H9 (cell line): ENCODE measurements at regions not wholly inside any gene's neighbourhood (a gene's known extent, or its start where the extent isn't known, plus 50 kb on each side); places are given as distances from the start of the nearest gene placed in this dataset.

Source experiments
- DNase-seq: peaks from one replicate; pipeline ENCODE4 v3.0.0-alpha.2; 2017
- H2AFZ ChIP-seq: one replicate; pipeline ENCODE4 v1.6.1; 2013; ENCODE audit warnings: mild to moderate bottlenecking, low read length, control low read depth, moderate library complexity
- H2AK5ac ChIP-seq: 2 replicates; pipeline ENCODE4 v1.6.1; 2013; ENCODE audit warnings: low read length, control low read depth, mixed read lengths; ENCODE audit not compliant: insufficient read length
- H2BK120ac ChIP-seq: one replicate; pipeline ENCODE4 v1.6.1; 2013; ENCODE audit warnings: low read depth, mild to moderate bottlenecking, low read length, control low read depth, inconsistent platforms; ENCODE audit not compliant: poor library complexity, severe bottlenecking
- H2BK12ac ChIP-seq: 2 replicates; pipeline ENCODE4 v1.6.1; 2013; ENCODE audit warnings: low read length, control low read depth, mixed read lengths, low read depth; ENCODE audit not compliant: insufficient read length
- H2BK15ac ChIP-seq: 2 replicates; pipeline ENCODE4 v1.6.1; 2013; ENCODE audit warnings: low read depth, low read length, control low read depth
- H2BK20ac ChIP-seq: one replicate; pipeline ENCODE4 v1.6.1; 2013; ENCODE audit warnings: low read depth, mild to moderate bottlenecking, low read length, control low read depth, inconsistent platforms; ENCODE audit not compliant: poor library complexity, severe bottlenecking
- H2BK5ac ChIP-seq: 2 replicates; pipeline ENCODE4 v1.6.1; 2013; ENCODE audit warnings: low read length, control low read depth, mixed read lengths; ENCODE audit not compliant: insufficient read length
- H3K14ac ChIP-seq: 2 replicates; pipeline ENCODE4 v1.6.1; 2013; ENCODE audit warnings: low read length, control low read depth; ENCODE audit not compliant: insufficient read depth
- H3K18ac ChIP-seq: 2 replicates; pipeline ENCODE4 v1.6.1; 2013; ENCODE audit warnings: low read depth, mild to moderate bottlenecking, mixed read lengths, low read length, control low read depth; ENCODE audit not compliant: insufficient read length
- H3K23ac ChIP-seq: 2 replicates; pipeline ENCODE4 v1.6.1; 2013; ENCODE audit warnings: low read length, control low read depth, mixed read lengths, low read depth; ENCODE audit not compliant: insufficient read length
- H3K23me2 ChIP-seq: 2 replicates; pipeline ENCODE4 v1.6.1; 2013; ENCODE audit warnings: low read depth, mild to moderate bottlenecking, mixed read lengths, low read length, control low read depth; ENCODE audit not compliant: insufficient read length, poor library complexity, severe bottlenecking
- H3K27ac ChIP-seq: 2 replicates; pipeline ENCODE4 v1.5.1; 2013; ENCODE audit warnings: low read length, control low read depth, mixed read lengths, low read depth; ENCODE audit not compliant: insufficient read length
- H3K27me3 ChIP-seq: 2 replicates; pipeline ENCODE4 v1.6.1; 2013; ENCODE audit warnings: low read length, control low read depth, inconsistent platforms; ENCODE audit not compliant: insufficient read depth
- H3K4ac ChIP-seq: 2 replicates; pipeline ENCODE4 v1.6.1; 2013; ENCODE audit warnings: low read depth, mild to moderate bottlenecking, control low read depth, inconsistent platforms, low read length, moderate library complexity
- H3K4me1 ChIP-seq: 2 replicates; pipeline ENCODE4 v1.6.1; 2013; ENCODE audit warnings: low read length, control low read depth, inconsistent platforms; ENCODE audit not compliant: insufficient read depth
- H3K4me2 ChIP-seq: 2 replicates; pipeline ENCODE4 v1.6.1; 2013; ENCODE audit warnings: low read length, control low read depth, mixed read lengths; ENCODE audit not compliant: insufficient read length, insufficient read depth
- H3K56ac ChIP-seq: 2 replicates; pipeline ENCODE4 v1.6.1; 2013; ENCODE audit warnings: low read depth, mild to moderate bottlenecking, mixed read lengths, low read length, control low read depth; ENCODE audit not compliant: insufficient read length
- H3K79me1 ChIP-seq: 2 replicates; pipeline ENCODE4 v1.6.1; 2013; ENCODE audit warnings: low read depth, mild to moderate bottlenecking, moderate library complexity, low read length, control low read depth, inconsistent platforms; ENCODE audit not compliant: insufficient read depth, poor library complexity, severe bottlenecking
- H3K79me2 ChIP-seq: 2 replicates; pipeline ENCODE4 v1.6.1; 2013; ENCODE audit warnings: low read length, control low read depth, inconsistent platforms; ENCODE audit not compliant: insufficient read depth
- H3K9ac ChIP-seq: 2 replicates; pipeline ENCODE4 v1.6.1; 2013; ENCODE audit warnings: low read length, control low read depth, mixed read lengths; ENCODE audit not compliant: insufficient read length; ENCODE audit errors: extremely low read depth
- H3K9me3 ChIP-seq: one replicate; pipeline ENCODE4 v1.6.1; 2013; ENCODE audit warnings: low read depth, low read length, inconsistent platforms; ENCODE audit not compliant: control insufficient read depth
- H3T11ph ChIP-seq: one replicate; pipeline ENCODE4 v1.6.1; 2013; ENCODE audit warnings: mild to moderate bottlenecking, low read length, control low read depth, inconsistent platforms
- H4K20me1 ChIP-seq: one replicate; pipeline ENCODE4 v1.6.1; 2013; ENCODE audit not compliant: control insufficient read depth, insufficient read length, insufficient read depth
- H4K5ac ChIP-seq: 2 replicates; pipeline ENCODE4 v1.6.1; 2013; ENCODE audit warnings: low read depth, mild to moderate bottlenecking, mixed read lengths, low read length, control low read depth; ENCODE audit not compliant: insufficient read length
- H4K8ac ChIP-seq: replicated peaks from 2 replicates; pipeline ENCODE4 v1.6.1; 2013; ENCODE audit warnings: low read length, control low read depth, mixed read lengths, low read depth; ENCODE audit not compliant: insufficient read length
- H4K91ac ChIP-seq: 2 replicates; pipeline ENCODE4 v1.6.1; 2013; ENCODE audit warnings: low read depth, mild to moderate bottlenecking, moderate library complexity, mixed read lengths, low read length, control low read depth; ENCODE audit not compliant: insufficient read length
- H3K27ac Mint-ChIP-seq, 3 experiments: 2 replicates in 2 of 3; 3 replicates in 1 of 3; pipeline ENCODE4 v1.8.0; 2020 to 2021; ENCODE audit warnings: mixed read lengths in 3 of 3, mild to moderate bottlenecking in 1 of 3, moderate library complexity in 1 of 3
- H3K27me3 Mint-ChIP-seq: 2 replicates; pipeline ENCODE4 v1.8.0; 2021; ENCODE audit warnings: low read depth, mild to moderate bottlenecking, moderate library complexity, mixed read lengths
- H3K36me3 Mint-ChIP-seq, 3 experiments: 2 replicates in 2 of 3; 3 replicates in 1 of 3; pipeline ENCODE4 v1.8.0; 2020 to 2021; ENCODE audit warnings: low read depth in 3 of 3, mixed read lengths in 3 of 3; ENCODE audit not compliant: insufficient read depth in 1 of 3
- H3K4me1 Mint-ChIP-seq, 2 experiments: 2 replicates each; pipeline ENCODE4 v1.8.0; 2020; ENCODE audit warnings: mixed read lengths in 2 of 2
- H3K4me3 Mint-ChIP-seq, 2 experiments: 2 replicates in 1 of 2; 3 replicates in 1 of 2; pipeline ENCODE4 v1.8.0; 2020 to 2021; ENCODE audit warnings: mild to moderate bottlenecking in 2 of 2, mixed read lengths in 2 of 2, moderate library complexity in 1 of 2
- H3K9me3 Mint-ChIP-seq, 2 experiments: 2 replicates in 1 of 2; 3 replicates in 1 of 2; pipeline ENCODE4 v1.8.0; 2020; ENCODE audit warnings: mild to moderate bottlenecking in 2 of 2, mixed read lengths in 2 of 2, moderate library complexity in 1 of 2
- WGBS: extraction: QIAGEN DNeasy Blood & Tissue Kit; methylation state at CpG from one replicate; pipeline ENCODE4 v1.1.7; 2013; ENCODE audit warnings: missing lambda C conversion rate, low lambda C conversion rate, mixed read lengths; ENCODE audit not compliant: insufficient read length; ENCODE audit errors: extremely low coverage; 5-methylcytosine and 5-hydroxymethylcytosine counted together
- TF ChIP-seq, protein P1 (sequence below): fragments of 200-600 bp; sonication (generic); conservative IDR thresholded peaks from 3 replicates; pipeline ENCODE4 v1.8.0; 2021; ENCODE audit warnings: antibody characterized with exemption, mild to moderate bottlenecking

- Histone ChIP-seq H3K79me2 (no peaks in the 10 kb centered on the region), H3K79me1 (no peaks in the 10 kb centered on the region), H2BK12ac (no peak overlapping the region), H2BK15ac (no peak overlapping the region), H3K27ac (no peak overlapping the region), H2BK20ac (no peak overlapping the region), H3K18ac (no peak overlapping the region), H4K91ac (no peak overlapping the region), H3K23ac (no peak overlapping the region), H3T11ph (no peak overlapping the region), H2BK5ac (no peak overlapping the region), H4K8ac (no peak overlapping the region), H3K27me3 (no peaks in the 10 kb centered on the region), H2AFZ (no peak overlapping the region), H3K23me2 (no peaks in the 10 kb centered on the region), H3K9me3 (no peaks in the 10 kb centered on the region), H3K14ac (no peak overlapping the region), H2BK120ac (no peak overlapping the region), H3K4ac (no peak overlapping the region), H3K9ac (no peak overlapping the region), H3K56ac (no peak overlapping the region), H4K5ac (no peak overlapping the region), H3K4me2 (no peak overlapping the region), H2AK5ac (no peak overlapping the region), H3K4me1 (no peaks in the 10 kb centered on the region; the same call in none of the 2 replicates), H4K20me1 (no peaks in the 10 kb centered on the region)
- Mint-ChIP-seq H3K4me3 (no peak overlapping the region), H3K27ac (no peak overlapping the region), H3K36me3 (no peaks in the 10 kb centered on the region), H3K4me1 (peaks cover 10 to 14% of the 10 kb centered on the region in 2 experiments), H3K9me3 (no peaks in the 10 kb centered on the region), H3K27me3 (no peaks in the 10 kb centered on the region)
- TF ChIP-seq, protein P1, sequence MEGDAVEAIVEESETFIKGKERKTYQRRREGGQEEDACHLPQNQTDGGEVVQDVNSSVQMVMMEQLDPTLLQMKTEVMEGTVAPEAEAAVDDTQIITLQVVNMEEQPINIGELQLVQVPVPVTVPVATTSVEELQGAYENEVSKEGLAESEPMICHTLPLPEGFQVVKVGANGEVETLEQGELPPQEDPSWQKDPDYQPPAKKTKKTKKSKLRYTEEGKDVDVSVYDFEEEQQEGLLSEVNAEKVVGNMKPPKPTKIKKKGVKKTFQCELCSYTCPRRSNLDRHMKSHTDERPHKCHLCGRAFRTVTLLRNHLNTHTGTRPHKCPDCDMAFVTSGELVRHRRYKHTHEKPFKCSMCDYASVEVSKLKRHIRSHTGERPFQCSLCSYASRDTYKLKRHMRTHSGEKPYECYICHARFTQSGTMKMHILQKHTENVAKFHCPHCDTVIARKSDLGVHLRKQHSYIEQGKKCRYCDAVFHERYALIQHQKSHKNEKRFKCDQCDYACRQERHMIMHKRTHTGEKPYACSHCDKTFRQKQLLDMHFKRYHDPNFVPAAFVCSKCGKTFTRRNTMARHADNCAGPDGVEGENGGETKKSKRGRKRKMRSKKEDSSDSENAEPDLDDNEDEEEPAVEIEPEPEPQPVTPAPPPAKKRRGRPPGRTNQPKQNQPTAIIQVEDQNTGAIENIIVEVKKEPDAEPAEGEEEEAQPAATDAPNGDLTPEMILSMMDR = no peak
- DNase-seq = no peak
- no CpG with 5 or more reads among the region's 2 CpGs for WGBS
These were observed 63.6 kb upstream of the CPO start for GRCh38 chr2:206875701-206876100.
